HG03159 (cell line): ENCODE measurements at regions not wholly inside any gene's neighbourhood (a gene's known extent, or its start where the extent isn't known, plus 50 kb on each side); places are given as distances from the start of the nearest gene placed in this dataset.
"Not testable (repeated sequence)": the region's sequence is repeated elsewhere in the genome, so short reads cannot be mapped to it uniquely, and the experiment has no call there.

Source experiments
- ATAC-seq: cut with Tn5 transposase; IDR thresholded peaks from one replicate; pipeline ENCODE4 v1.9.1; 2021; ENCODE audit warnings: mild to moderate bottlenecking, moderate library complexity; ENCODE audit not compliant: unreplicated experiment

GRCh38 chr7:81887098-81888090 is 117.5 kb upstream of the HGF start:
- peak; percentile 43 for ATAC-seq

DNA sequence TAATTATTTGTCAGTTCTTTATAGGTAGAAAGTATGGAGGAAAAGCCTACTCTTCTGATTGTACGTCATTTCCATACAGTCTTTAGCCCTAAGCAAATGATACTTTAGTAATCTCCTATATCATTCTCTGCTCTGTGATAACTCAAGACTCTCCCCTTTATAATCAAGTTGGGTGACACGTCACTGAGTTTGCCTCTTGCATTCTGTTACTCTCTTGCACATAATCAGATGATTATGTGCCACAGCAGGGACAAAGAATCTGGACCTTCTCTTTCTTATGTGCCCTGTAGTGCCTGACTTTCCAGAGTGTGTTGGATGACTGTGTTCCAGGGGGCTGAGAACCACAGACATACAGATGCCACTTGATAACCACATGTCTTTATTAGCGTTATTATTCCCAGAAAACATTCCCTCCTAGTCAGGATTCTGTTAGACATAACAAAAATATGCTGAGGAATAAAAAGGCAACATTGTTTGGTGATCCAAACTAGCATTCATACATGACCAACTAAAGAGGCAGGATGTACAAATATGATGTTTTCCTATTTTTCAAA is 116.4 kb upstream of the HGF start:
- no peak for ATAC-seq

GRCh38 chr7:81884817-81885216 is 115.0 kb upstream of the HGF start:
- ATAC-seq: no peak

DNA sequence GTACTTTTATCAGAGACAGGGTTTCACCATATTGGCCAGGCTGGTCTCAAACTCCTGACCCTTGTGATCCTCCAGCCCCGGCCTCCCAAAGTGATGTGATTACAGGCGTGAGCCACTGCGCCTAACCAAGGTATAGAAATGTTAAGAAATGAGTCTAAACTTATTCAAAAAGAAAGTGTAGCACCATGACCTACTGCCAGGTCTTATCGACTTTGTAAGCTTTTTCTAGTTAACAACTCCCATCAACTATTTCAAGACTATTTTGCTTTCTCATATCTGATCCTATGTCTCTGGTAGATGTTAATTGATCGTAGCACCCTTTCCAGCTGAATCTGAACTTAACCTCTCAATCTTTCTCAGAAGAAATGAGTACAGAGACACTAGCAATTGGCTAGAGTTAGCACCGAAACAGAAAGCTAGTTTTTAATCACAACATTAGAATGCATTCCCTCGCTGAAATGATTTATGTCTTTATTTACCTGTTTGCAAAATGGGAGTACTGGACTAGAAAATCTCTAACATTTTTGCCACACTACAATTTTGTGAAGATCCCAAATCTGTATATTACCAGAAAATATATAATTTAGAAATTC is 114.0 kb upstream of the HGF start:
- peak; percentile 69 for ATAC-seq

GRCh38 chr7:81882086-81882485 is 112.2 kb upstream of the HGF start:
- ATAC-seq: no peak

DNA sequence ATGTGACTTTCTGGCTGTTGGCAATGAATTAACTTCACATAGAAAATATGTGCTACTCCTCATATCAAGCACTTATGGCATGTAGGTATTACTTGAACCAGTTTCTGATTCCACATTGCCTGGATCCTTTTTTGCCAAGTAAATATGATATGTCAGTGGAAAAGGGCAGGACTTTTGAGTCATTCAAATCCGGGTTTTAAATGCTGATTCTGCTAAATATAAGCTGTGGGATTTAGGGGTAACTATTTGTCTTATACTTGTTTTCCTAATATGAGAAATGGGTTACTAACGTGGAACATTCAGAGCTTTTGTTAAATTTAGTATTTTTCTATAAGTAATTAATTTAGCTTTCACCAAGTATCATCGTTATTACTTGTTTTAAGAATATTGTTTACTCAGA is 108.0 kb upstream of the HGF start:
- ATAC-seq: no peak

DNA sequence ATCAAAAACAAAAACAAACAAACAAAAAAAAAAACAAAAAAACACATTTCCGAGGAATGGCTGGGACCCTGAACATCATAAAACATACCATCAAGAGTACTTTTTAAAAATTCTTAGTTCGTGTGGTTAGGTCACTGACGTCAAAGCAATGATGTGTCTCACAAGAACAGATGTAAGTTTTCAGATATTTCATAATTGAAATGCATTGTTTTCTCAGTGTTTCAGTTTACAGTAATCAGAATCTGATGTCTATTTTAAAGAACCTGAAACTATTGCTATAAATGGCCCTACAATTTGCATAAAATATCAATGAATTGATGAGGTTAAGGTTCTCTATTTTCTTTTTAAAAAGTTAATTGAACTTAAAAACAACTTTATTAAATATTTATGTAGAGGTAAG is 103.7 kb upstream of the HGF start:
- no peak for ATAC-seq

DNA sequence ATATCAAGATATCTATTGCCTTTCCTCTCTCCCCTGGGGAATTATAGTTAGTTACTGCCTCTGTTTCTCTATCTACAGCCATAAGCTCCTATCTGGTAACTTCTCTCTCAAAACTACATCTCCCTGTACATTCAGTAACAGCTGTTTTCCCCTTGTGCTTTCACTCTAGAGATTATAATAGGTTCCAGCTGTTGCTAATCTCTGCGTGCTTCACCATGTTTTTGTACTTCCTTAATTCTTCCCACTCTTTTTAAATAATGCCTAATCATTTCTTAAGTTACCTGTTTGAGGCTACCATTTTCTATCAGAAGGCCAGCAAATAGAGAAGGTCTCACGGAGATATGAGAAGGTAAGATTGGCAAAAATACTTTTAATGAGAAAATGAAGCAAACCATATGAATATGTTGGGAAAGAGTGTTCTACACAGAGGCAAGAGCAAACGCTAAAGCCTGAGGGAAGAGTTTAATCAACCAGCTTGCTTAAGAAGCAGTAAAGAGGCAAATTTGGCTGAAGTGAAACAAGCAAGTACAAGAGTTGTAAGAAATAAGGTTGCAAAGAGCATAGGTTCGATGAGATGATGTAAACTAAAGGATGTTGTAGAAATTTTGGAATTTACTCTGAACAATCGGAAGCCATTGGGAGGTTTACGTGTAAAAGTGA is 101.9 kb upstream of the HGF start:
- no peak for ATAC-seq

DNA sequence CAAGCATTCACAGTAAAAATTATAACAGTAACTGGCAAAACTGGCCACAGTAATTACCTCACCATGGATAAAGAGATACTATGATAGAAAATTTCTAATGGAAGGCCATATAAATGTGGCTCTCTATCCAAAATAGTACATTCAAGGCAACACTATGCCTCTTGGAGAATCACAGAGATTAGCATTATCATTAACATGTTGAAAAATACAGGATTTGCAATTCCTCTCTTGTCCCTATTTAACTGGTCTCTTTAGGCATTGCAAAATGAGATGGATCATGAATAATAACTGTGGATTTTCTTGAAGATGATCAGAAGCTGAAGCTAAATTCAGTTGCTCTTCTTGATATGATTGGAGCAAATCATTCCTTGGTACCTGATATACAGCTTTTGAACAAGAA is 100.8 kb upstream of the HGF start:
- no peak for ATAC-seq

DNA sequence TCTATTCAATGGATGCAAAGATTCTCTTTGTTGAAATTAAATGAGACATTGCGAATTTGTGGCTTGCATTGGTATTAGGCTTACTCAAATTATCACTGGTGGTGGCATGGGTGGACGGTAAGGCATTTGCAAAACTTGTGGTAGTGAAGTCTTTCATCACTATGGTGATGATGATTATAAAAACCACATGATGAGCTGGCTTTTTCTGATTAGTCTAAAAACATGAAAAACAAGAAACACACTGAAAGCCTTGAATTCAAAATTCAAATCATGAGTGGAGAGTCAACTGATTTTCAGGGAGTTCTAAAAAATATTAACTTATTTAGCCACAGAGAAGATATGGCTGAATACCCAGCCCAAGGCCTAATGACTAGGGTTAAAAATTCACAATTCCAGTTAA is 99.8 kb upstream of the HGF start:
- no peak for ATAC-seq

DNA sequence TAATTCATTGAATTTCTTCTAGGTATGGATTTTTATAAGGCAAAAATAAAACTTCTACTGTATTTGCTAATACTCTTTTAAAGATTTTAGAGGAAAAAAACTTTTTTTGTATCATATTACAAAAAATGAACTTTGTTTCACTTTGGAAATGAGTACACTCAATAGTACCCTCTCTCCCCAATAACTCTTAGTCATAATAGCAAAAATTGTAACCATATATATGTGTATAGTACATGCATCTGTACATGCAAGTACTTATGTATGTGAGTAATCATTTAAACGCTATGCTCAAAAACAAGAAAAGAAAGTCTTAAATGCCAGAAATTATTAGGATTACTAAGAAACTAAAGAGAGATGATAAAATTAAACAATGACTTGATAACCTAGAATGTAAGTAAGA is 95.9 kb upstream of the HGF start:
- no peak for ATAC-seq

- no peak for ATAC-seq
Observed at GRCh38 chr7:81859433-81859832, 89.6 kb upstream of the HGF start.

DNA sequence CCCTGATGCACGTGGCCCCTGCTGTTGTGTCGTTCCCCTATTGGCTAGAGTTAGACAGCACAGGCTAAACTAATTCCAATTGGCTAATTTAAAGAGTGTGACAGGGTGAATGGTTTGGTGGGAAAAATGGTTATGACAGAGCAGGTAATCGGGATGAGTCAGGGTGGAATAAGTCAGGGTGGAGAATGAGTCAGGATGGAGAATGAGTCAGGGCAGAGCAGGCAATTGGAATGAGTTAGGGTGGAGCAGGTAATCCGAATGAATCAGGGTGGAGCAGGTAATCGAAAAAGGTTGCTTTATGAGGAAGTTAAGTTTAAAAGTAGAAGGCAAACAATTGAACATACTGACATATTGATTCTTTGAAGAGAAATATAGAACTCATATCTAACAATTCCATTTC is 89.0 kb upstream of the HGF start:
- not testable (repeated sequence) for ATAC-seq

DNA sequence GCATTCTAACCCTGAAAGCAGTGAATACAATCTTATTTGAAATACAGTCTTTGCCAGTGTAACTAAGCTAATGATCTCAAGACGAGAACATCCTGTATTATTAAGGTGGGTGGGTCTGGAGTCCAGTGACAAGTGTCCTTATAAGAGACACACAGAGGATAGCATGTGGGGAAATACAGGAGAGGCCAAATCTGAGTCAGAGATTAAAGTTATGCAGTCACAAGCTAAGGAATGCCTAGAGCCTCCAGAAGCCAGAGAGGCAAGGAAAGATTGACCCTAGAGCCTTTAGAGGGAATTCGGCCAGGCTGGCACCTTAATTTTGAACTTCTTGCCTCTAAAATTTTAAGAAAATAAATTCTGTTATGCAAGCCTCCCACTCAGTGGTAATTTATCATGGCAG is 87.5 kb upstream of the HGF start:
- no peak for ATAC-seq

DNA sequence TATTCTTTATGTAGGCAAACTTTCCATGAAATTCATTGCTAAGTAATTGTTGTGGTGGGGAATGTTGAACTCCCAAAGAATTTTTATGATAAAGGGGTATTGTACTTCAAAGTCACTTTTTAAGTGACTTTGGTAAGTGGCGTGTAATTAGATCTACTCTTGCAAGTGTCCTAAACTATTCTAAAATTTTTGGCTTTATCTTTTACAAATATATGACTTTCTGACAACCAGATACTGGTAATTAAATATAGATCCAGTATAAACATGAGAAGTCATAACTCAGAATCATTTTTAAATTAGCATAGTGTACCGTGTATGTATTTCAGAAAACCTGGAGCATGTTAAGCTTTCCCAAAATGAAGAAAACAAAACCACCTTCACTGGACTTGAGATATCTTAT is 84.7 kb upstream of the HGF start:
- no peak for ATAC-seq

GRCh38 chr7:81852701-81853100 is 82.9 kb upstream of the HGF start:
- no peak for ATAC-seq

DNA sequence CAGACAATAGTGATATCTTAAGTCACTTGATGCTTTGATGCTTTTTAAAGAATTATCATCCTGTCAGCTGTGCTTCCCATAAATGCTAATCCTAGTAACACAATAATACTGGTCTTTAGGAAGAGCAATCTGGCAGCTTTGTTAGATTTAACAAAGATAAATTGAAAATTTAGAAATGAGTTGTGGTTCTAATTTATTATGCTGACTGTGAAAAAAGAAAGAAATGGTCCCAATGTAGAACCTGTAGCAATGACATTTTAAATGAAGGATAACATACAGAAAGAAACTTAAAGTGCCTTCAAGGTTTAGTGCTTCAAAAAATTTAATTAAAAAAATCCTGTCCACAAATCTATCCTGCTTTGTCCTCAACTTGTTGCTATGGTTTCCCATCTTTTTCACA is 81.6 kb upstream of the HGF start:
- no peak for ATAC-seq

DNA sequence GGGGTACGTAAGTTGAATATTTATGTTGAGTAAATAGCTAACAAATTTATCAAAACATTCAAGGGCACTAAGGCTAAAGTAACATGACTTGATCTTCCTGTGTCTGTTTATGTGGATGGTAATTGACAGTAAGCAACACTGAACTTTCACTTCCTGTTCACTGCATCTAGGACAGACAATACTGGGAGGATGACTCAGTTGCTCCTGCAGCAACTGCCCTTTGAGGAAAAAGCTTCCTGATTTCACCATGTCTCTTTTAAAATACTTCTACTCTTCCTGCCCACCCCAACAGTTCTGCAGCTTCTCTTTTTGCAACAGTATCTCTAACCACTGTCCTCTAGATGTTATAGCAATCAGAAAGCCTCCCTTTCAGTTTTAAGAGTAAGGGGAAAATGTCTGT is 76.6 kb upstream of the HGF start:
- ATAC-seq: peak; percentile 55

DNA sequence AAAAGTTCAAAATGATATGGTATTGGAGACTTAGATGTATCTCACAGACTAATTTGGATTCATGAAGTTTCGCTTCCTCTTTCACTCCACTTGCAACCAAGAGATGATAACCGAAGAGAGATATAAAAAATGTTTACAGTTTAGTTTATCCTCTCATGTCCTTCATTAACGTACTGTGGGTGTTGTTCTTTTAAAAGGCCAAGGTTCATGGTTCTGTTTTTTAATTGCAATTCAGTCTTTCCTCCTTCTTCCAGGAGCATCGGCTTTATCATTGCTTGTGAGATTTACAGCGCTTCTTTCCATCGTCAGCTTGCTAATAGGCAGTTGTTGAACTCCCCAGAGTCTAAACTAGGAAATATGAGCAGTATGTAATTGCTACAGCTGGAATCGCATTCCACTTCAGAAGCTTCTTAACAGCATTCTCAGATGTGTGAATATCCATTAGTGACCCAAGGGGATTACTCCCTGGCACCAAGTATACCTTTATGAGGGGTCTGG is 75.9 kb upstream of the HGF start:
- ATAC-seq: peak; percentile 93

GRCh38 chr7:81843657-81844056 is 73.8 kb upstream of the HGF start:
- ATAC-seq: not testable (repeated sequence)

DNA sequence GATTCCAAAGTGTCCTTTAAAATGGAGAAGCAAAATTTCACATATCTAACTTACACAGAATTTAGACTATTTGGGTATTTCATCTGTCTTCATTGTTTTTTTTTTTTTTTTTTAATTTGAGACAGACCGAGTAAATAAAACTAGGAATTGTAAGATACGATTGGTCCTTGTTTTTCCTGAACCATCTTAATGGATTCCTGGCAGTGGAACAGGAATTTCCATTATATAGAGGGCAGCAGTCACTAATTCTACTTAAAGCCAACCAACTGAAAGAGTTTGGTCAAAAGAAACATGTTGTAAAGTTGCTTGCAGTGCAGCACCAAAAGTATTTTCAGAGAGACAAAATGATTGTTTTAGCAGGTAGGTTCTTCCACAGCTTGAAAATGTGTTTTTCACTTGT is 72.5 kb upstream of the HGF start:
- no peak for ATAC-seq
